OCI-LY1 (cell line): ENCODE measurements at regions not wholly inside any gene's neighbourhood (a gene's known extent, or its start where the extent isn't known, plus 50 kb on each side); places are given as distances from the start of the nearest gene placed in this dataset.
A peak's percentile ranks its signal among the peaks of the same experiment; 100 is the strongest.

ENCODE experiments used
- H2AFZ ChIP-seq: fragments of 200-600 bp; sonication (generic), shearing (Covaris generic); 2 replicates; pipeline ENCODE4 v1.6.0; 2014; ENCODE audit warnings: antibody characterized with exemption, mild to moderate bottlenecking, low read length
- H3F3A ChIP-seq: fragments of 200-600 bp; sonication (generic), shearing (Covaris generic); 2 replicates; pipeline ENCODE4 v1.6.0; 2014; ENCODE audit warnings: mild to moderate bottlenecking, antibody characterized with exemption, low read length, moderate library complexity; ENCODE audit not compliant: insufficient read depth
- H3K27ac ChIP-seq: fragments of 200-600 bp; sonication (generic); 2 replicates; pipeline ENCODE4 v1.5.1; 2014; ENCODE audit warnings: low read length, mixed run types, mild to moderate bottlenecking, low read depth; ENCODE audit not compliant: poor library complexity, severe bottlenecking
- H3K27me3 ChIP-seq: fragments of 200-600 bp; sonication (generic); 2 replicates; pipeline ENCODE4 v1.6.0; 2014; ENCODE audit warnings: antibody characterized with exemption, mild to moderate bottlenecking, low read length, moderate library complexity; ENCODE audit not compliant: insufficient read depth
- H3K36me3 ChIP-seq: fragments of 200-600 bp; sonication (generic); 2 replicates; pipeline ENCODE4 v1.6.1; 2014; ENCODE audit warnings: mild to moderate bottlenecking, antibody characterized with exemption, low read length, moderate library complexity, mixed read lengths; ENCODE audit not compliant: insufficient read depth
- H3K4me1 ChIP-seq: fragments of 200-600 bp; sonication (generic); 2 replicates; pipeline ENCODE4 v1.5.1; 2014; ENCODE audit warnings: mild to moderate bottlenecking, low read length, moderate library complexity; ENCODE audit not compliant: insufficient read depth, severe bottlenecking
- H3K4me2 ChIP-seq: fragments of 200-600 bp; sonication (generic), shearing (Covaris generic); 2 replicates; pipeline ENCODE4 v1.6.1; 2014; ENCODE audit warnings: low read length
- H3K4me3 ChIP-seq: fragments of 200-600 bp; sonication (generic); 2 replicates; pipeline ENCODE4 v1.5.1; 2014; ENCODE audit warnings: low read length, low read depth, mild to moderate bottlenecking, mixed read lengths; ENCODE audit not compliant: poor library complexity, severe bottlenecking
- H3K79me2 ChIP-seq: fragments of 200-600 bp; shearing (Covaris generic); 2 replicates; pipeline ENCODE4 v1.6.1; 2016; ENCODE audit warnings: mixed run types, low read length, mixed read lengths; ENCODE audit not compliant: insufficient read depth
- H3K9ac ChIP-seq: fragments of 200-600 bp; sonication (generic), shearing (Covaris generic); 2 replicates; pipeline ENCODE4 v1.6.1; 2014; ENCODE audit warnings: mild to moderate bottlenecking, low read length, mixed read lengths
- H3K9me2 ChIP-seq: fragments of 200-600 bp; sonication (generic), shearing (Covaris generic); 2 replicates; pipeline ENCODE4 v1.6.1; 2014; ENCODE audit warnings: low read depth, mild to moderate bottlenecking, low read length, mixed read lengths
- H3K9me3 ChIP-seq: fragments of 200-600 bp; shearing (Covaris generic); 2 replicates; pipeline ENCODE4 v1.6.1; 2014; ENCODE audit warnings: low read length, mixed read lengths
- H4K20me1 ChIP-seq: fragments of 200-600 bp; sonication (generic), shearing (Covaris generic); 2 replicates; pipeline ENCODE4 v1.6.0; 2016; ENCODE audit warnings: mild to moderate bottlenecking, low read length; ENCODE audit not compliant: insufficient read depth
- EZH2 ChIP-seq: fragments of 200-600 bp; sonication (generic), shearing (Covaris generic); IDR thresholded peaks from 2 replicates; pipeline ENCODE4 v1.8.0; 2017; ENCODE audit warnings: borderline replicate concordance, mixed run types, mild to moderate bottlenecking, antibody characterized with exemption, low read length, moderate library complexity, mixed read lengths
- TF ChIP-seq, protein P1 (sequence below): fragments of 200-600 bp; sonication (generic), shearing (Covaris generic); IDR thresholded peaks from 2 replicates; pipeline ENCODE4 v1.5.1; 2017; ENCODE audit warnings: mild to moderate bottlenecking, antibody characterized with exemption, low read length, moderate library complexity, mixed read lengths

DNA sequence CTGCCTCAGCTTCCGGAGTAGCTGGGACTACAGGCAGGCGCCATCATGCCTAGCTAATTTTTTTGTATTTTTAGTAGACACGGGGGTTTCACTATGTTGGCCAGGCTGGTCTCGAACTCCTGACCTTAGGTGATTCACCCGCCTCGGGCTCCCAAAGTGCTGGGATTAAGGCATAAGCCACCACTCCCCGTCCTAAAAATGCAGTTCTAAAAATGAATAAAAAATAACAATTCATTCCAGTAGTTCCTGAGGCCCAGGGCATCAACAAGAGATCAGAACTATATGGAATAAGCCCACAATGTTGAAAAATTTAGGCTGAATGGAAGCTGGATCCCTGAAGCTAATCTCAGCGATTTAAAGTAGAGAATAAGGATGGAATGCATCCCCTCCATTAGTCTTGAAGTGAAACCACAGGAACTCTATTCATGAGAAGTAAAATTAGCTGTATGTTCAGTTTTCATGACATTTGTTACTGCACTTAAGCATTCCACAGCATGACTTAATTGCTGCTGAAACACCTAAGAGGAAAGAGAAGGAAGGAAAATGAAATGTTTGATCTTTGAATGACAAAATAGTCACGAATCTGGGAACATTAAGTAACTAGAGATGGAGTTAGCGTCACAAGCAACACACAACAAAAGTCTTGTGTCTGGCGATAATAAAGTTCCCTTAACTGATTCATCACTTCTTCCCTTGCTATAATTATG is 80.4 kb upstream of the RIPOR2 start:
- peaks cover 55% of the 10 kb centered on the region for H3K4me1 ChIP-seq
- no peaks in the 10 kb centered on the region for H3K9me3 ChIP-seq
- H3K9ac ChIP-seq: no peak overlapping the region
- no peaks in the 10 kb centered on the region for H4K20me1 ChIP-seq
- H3K27me3 ChIP-seq: no peaks in the 10 kb centered on the region
- H2AFZ ChIP-seq: no peak overlapping the region
- peak overlapping the region; percentile 3 for H3K27ac ChIP-seq
- no peaks in the 10 kb centered on the region for H3F3A ChIP-seq
- TF ChIP-seq, protein P1, sequence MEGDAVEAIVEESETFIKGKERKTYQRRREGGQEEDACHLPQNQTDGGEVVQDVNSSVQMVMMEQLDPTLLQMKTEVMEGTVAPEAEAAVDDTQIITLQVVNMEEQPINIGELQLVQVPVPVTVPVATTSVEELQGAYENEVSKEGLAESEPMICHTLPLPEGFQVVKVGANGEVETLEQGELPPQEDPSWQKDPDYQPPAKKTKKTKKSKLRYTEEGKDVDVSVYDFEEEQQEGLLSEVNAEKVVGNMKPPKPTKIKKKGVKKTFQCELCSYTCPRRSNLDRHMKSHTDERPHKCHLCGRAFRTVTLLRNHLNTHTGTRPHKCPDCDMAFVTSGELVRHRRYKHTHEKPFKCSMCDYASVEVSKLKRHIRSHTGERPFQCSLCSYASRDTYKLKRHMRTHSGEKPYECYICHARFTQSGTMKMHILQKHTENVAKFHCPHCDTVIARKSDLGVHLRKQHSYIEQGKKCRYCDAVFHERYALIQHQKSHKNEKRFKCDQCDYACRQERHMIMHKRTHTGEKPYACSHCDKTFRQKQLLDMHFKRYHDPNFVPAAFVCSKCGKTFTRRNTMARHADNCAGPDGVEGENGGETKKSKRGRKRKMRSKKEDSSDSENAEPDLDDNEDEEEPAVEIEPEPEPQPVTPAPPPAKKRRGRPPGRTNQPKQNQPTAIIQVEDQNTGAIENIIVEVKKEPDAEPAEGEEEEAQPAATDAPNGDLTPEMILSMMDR: no peak
- no peak for TF ChIP-seq EZH2
- H3K36me3 ChIP-seq: no peaks in the 10 kb centered on the region; the same call in 1 of the 2 replicates
- H3K4me3 ChIP-seq: no peak overlapping the region
- no peak overlapping the region for H3K4me2 ChIP-seq
- no peaks in the 10 kb centered on the region for H3K79me2 ChIP-seq
- H3K9me2 ChIP-seq: no peaks in the 10 kb centered on the region

DNA sequence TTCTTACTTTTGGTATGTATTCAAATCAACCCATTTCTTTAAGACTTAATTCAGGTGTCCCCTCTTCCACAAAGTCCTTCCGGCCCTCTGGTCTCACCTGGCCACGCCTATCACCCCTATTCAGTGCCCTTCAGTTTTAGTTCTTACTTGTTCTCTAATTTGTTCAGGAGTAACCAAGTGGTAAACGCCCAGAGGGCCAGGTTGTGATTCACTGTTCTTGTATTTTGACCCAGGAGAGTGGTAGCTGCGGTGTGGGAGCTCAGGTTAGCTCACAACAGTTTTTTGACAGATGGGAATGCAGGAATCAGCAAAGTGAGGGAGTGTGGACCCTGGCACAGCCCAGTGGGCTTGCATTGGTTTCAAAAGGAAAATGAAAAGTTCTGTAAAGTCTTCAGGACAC is 81.7 kb upstream of the RIPOR2 start:
- H2AFZ ChIP-seq: no peak overlapping the region
- H3K9me3 ChIP-seq: no peaks in the 10 kb centered on the region
- H3K9me2 ChIP-seq: no peaks in the 10 kb centered on the region
- TF ChIP-seq EZH2: no peak
- TF ChIP-seq, protein P1: no peak
- no peaks in the 10 kb centered on the region; the same call in 1 of the 2 replicates for H3K36me3 ChIP-seq
- no peaks in the 10 kb centered on the region for H3K79me2 ChIP-seq
- peaks cover 55% of the 10 kb centered on the region for H3K4me1 ChIP-seq
- no peaks in the 10 kb centered on the region for H3F3A ChIP-seq
- H3K27me3 ChIP-seq: no peaks in the 10 kb centered on the region
- H3K27ac ChIP-seq: peak overlapping the region; percentile 58
- no peak overlapping the region for H3K4me3 ChIP-seq
- H3K9ac ChIP-seq: no peak overlapping the region; the same call in 1 of the 2 replicates
- H4K20me1 ChIP-seq: no peaks in the 10 kb centered on the region
- peak overlapping the region; percentile 38; the same call in 1 of the 2 replicates for H3K4me2 ChIP-seq

DNA sequence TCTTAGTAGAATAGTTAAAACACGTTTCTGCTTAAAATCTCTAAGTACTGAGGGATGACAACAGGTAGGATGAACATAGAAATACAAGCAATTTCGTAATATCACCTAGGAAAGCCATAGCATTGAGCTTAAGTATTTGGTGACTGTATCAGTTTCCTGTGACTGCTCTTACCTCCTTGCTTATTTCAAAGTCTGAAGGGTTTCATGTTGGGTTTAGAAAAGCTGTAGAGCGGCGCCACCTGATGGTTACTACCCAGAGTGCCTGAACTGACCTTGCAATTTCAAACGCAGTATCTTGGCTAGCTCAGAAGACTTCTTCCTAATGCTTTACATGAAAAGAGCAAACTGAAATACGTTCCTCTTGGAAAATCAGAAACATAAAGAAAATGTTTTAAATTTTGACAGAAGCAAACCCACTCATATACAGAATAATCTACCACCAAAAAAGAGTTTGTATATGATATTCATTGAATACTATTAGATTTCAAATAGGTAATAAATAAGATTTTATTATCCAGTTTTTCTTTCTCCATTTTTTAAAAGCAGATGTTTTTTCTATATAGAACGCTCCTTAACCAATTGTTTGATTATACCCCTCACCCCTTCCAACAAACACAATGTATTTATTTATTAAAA is 82.3 kb upstream of the RIPOR2 start:
- Histone ChIP-seq H3K27me3 (no peaks in the 10 kb centered on the region), H3K4me1 (peaks cover 51% of the 10 kb centered on the region), H3K27ac (peak overlapping the region; percentile 58), H3F3A (no peaks in the 10 kb centered on the region), H3K9me3 (no peaks in the 10 kb centered on the region), H3K79me2 (no peaks in the 10 kb centered on the region), H3K9ac (no peak overlapping the region), H3K9me2 (no peaks in the 10 kb centered on the region), H4K20me1 (no peaks in the 10 kb centered on the region), H3K36me3 (no peaks in the 10 kb centered on the region; the same call in 1 of the 2 replicates), H3K4me3 (no peak overlapping the region), H3K4me2 (peak overlapping the region; percentile 38; the same call in 1 of the 2 replicates), H2AFZ (no peak overlapping the region)
- no peak for TF ChIP-seq EZH2
- TF ChIP-seq, protein P1: peak; percentile 85
